Retinal pigment epithelial cell (primary cell): ENCODE measurements at regions not wholly inside any gene's neighbourhood (a gene's known extent, or its start where the extent isn't known, plus 50 kb on each side); places are given as distances from the start of the nearest gene placed in this dataset.

ENCODE experiments used
- DNase-seq: peaks from one replicate; pipeline ENCODE4 v3.0.0-alpha.2; 2010; ENCODE audit warnings: low read depth
- H3K4me3 ChIP-seq: 2 replicates; pipeline ENCODE4 v1.5.1; 2011; ENCODE audit warnings: mild to moderate bottlenecking, low read length, control low read depth, moderate library complexity
- CTCF ChIP-seq: conservative IDR thresholded peaks from 2 replicates; pipeline ENCODE4 v1.5.1; 2011; ENCODE audit warnings: low read depth, low read length, control low read depth, inconsistent platforms

- TF ChIP-seq CTCF: no peak
- no peak overlapping the region for H3K4me3 ChIP-seq
- DNase-seq: no peak
These were observed 634.9 kb downstream of the LTN1 start for GRCh38 chr21:28357743-28358142.

- no peak for DNase-seq
- H3K4me3 ChIP-seq: no peak overlapping the region
- TF ChIP-seq CTCF: no peak
These were observed 636.3 kb downstream of the LTN1 start for GRCh38 chr21:28356422-28356821.

GRCh38 chr21:28345934-28346333 is 646.7 kb downstream of the LTN1 start:
- TF ChIP-seq CTCF: no peak
- no peak for DNase-seq
- no peak overlapping the region for H3K4me3 ChIP-seq

GRCh38 chr21:28344985-28345384 is 647.7 kb downstream of the LTN1 start:
- DNase-seq: no peak
- TF ChIP-seq CTCF: no peak
- H3K4me3 ChIP-seq: no peak overlapping the region

- TF ChIP-seq CTCF: no peak
- DNase-seq: no peak
These were observed 650.4 kb downstream of the LTN1 start for GRCh38 chr21:28342212-28342810.

GRCh38 chr21:28339403-28339802 is 653.3 kb downstream of the LTN1 start:
- no peak overlapping the region for H3K4me3 ChIP-seq
- TF ChIP-seq CTCF: no peak

More at GRCh38 chr21:28342212-28342810, 650.4 kb downstream of the LTN1 start:
- H3K4me3 ChIP-seq: no peak overlapping the region

GRCh38 chr21:28338701-28339305 is 653.9 kb downstream of the LTN1 start:
- TF ChIP-seq CTCF: no peak
- no peak overlapping the region for H3K4me3 ChIP-seq
- no peak for DNase-seq

More at GRCh38 chr21:28339403-28339802, 653.3 kb downstream of the LTN1 start:
- DNase-seq: no peak
